LHCN-M2 (cell line): ENCODE measurements at regions not wholly inside any gene's neighbourhood (a gene's known extent, or its start where the extent isn't known, plus 50 kb on each side); places are given as distances from the start of the nearest gene placed in this dataset.
"Not testable (repeated sequence)": the region's sequence is repeated elsewhere in the genome, so short reads cannot be mapped to it uniquely, and the experiment has no call there.

Source experiments
- DNase-seq: peaks from one replicate; pipeline ENCODE4 v3.0.0-alpha.2; 2012; ENCODE audit warnings: low read depth

DNA sequence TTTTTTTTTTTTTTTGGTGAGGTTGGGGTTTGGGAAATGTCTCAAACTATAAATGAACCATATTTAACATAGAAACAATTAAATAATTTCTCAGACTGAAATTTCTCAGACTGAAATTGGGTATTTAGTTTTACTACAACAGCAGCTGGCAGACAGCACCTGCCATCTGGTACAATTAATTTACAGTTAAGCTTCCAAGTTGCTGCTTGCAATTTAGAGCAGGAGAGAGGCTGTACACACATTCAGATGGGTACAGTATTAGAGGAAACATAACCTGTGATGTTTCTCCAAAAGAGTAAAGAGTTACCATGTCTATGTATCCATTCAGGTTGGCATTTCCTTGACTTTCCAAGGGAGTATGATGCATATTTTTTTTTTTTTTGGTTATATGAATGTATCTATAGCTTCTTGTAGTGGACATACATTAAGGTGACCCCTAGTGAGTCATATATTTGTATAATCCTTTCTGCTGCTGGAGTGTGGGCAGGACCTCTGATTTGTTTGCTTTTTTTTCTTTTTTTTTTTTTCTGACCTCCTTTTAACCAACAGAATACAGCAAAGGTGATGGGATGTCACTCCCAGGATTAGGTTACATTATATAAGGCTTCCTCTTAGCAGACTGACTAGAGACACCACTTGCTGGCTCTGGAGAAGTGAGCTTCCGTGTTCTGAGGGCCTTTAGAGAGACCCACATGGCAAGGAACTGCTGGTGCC, 201.7 kb downstream of the PTH2R start:
- no peak for DNase-seq

- no peak for DNase-seq
Measured at GRCh38 chr2:208609166-208609804, 202.7 kb downstream of the PTH2R start.

GRCh38 chr2:208615675-208616074, 209.1 kb downstream of the PTH2R start:
- DNase-seq = not testable (repeated sequence)

DNA sequence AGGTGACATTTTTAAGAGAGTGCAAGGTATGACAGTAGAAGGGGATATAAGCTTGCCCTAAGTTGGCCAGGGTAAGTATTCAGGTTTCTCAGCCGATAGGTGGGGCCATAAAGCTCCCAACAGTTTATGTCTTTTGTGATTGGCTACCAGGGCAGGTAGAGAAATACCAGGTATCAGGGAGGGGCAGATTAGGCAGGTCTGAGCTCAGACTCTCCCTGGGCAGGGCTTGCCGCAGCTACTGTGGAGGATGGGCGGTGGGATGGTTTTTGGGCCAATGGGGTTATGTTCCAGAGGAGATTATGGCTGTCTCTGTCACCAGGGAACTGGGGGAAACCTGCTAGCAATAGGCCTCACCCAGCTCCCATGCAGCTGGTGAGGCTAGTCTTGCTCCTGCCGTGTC, 211.6 kb downstream of the PTH2R start:
- no peak for DNase-seq

DNA sequence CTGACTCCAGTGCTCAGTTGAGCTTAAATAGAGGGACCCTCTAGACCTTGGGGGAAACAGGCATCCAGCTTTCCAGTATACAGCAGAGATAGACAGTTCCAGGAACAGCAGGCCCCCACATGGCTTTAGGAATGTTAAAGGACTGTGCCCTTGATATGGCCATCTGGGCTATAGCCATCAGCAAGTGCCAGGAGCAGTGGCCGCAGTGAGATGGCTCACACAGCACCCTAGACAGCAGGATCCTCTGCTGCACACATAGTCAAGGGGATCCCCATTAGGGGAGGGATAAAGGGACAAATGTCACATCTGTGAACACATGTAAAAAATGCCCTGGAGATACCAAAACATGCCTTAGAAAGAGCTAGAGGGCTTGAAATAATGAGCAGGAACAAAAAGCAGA, 213.4 kb downstream of the PTH2R start:
- no peak for DNase-seq

- DNase-seq = no peak
Measured at GRCh38 chr2:208620487-208620978, 213.9 kb downstream of the PTH2R start.

DNA sequence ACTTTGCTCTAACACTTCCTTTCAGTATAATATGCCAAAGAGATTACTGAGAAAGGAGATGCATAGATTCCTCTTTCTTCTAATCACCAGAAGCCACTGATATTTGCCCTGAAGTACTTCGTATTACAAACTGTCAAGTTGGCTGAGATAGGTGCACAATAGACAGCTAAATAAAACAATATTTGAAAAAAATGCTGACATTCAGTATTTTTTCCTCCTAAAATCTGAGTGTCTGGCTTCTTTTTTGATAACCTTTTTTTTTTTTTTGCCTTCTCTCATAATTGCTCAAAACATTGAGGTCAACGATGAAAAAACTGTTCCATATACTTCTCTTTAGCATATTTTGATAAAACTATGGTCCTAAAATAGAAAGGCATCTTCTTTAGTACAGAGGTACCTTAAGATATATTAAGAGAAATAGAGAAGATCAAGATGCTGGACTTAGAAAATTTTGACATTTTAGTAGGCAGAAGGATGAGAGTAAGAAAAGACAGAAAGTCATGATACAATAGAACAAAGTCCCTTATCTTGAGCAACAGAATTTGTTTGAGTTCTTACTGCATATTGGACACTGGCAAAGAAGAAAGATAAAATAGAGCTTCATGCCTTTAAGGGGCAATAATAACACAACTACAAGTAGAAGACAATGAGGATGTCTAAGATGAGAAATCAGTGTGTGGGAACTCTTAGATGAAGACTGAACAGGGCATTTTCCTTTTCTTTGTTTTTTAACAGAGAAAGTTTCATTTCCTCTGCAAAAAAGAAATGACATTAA, 220.7 kb downstream of the PTH2R start:
- no peak for DNase-seq

DNA sequence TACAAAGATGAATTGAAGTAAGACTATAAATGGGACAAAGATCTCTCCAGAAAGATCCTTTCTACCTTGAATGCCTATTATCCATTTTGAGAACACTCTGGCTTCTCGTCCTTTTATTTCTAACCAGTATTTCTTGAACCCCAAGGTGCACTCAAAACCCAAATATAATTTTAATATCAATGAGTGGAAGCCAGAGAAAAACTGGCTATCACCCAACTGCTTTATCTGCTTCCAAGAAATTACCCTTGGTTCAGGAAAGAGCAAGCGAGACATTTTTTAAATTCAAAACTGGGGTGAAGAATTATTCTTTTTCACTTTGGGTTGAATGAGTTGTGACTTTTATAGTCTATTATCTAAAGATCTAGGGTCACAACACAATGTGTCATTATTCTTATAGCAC, 221.3 kb downstream of the PTH2R start:
- no peak for DNase-seq

DNA sequence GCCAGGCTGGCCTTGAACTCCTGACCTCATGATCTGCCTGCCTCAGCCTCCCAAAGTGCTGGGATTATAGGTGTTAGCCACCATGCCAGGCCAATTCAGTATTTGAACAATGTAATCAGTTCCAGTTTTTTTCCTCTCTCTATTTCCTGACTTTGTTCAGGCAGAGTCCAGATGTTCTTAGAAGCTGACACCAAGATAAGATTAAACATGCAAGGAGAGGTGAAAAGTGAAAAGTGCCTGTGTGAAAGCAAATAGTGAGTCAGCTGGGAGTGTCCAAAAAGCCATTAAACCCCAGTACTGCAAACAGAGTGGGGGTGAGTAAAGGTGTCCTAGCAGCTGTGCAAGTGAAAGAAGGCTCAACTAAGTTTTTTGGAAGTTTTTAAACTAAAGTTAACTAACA, 231.5 kb downstream of the PTH2R start:
- no peak for DNase-seq

- DNase-seq = no peak
Measured at GRCh38 chr2:208642125-208642779, 235.7 kb downstream of the PTH2R start.

DNA sequence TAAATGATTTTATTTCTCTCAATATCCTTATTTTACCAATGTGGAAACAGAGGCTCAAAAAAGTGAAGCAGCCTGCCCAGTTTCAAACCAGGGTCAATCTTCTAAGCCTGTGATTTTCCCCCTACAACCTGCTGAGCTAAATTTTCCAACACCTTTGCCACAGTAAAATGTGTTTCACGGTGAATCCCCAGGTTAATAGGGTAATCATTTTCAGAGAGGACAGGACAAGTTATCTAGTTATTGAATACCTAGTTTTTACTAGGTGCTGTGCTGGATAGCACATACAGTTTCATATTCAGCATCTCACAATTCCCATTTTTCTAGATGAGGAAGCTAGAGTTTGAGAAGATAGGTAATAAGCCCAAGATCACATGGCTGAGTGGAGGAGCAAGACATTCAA, 236.6 kb downstream of the PTH2R start:
- DNase-seq = no peak

- DNase-seq = no peak
Measured at GRCh38 chr2:208645226-208645625, 238.6 kb downstream of the PTH2R start.

GRCh38 chr2:208648368-208648767, 241.8 kb downstream of the PTH2R start:
- DNase-seq = no peak

DNA sequence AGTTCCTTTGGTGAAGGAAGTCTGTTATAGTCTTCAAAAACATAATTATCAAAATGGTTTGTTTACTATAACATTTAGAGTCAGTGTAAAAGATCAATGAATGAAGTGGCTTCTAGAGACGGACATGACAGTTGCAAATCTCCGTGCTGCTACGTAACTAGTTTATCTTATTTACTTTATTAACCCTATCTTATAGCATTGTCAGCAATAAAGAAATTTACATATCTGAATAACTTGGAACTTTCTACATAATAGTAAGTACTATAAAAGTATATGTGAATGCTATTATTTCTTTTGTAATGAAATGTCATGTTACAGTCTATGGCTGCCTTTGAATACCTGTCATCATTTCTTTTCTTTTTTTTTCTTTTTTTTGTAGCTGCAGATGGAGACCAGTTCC, 246.8 kb downstream of the PTH2R start:
- DNase-seq = no peak

- no peak for DNase-seq
Measured at GRCh38 chr2:208654056-208654455, 247.5 kb downstream of the PTH2R start.

DNA sequence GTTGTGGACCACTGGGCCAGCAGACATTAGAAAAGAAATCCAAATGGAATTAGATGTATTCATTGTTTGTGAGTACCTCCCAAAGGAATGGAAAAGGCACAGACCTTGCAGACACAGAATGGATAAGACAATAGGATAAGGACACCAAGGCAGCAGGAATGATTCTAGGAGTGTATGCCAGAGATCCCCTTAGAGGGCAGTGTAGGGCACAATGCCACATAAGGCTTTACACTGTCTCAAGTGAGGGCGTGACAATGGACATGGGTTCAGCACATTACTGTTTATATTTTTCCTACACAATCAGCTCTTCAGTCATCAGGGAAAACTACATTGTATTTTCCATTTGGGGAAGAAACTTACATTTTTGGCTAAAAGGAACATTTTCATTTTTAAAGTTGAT, 250.9 kb downstream of the PTH2R start:
- DNase-seq = no peak

GRCh38 chr2:208669394-208669793, 262.8 kb downstream of the PTH2R start:
- no peak for DNase-seq

DNA sequence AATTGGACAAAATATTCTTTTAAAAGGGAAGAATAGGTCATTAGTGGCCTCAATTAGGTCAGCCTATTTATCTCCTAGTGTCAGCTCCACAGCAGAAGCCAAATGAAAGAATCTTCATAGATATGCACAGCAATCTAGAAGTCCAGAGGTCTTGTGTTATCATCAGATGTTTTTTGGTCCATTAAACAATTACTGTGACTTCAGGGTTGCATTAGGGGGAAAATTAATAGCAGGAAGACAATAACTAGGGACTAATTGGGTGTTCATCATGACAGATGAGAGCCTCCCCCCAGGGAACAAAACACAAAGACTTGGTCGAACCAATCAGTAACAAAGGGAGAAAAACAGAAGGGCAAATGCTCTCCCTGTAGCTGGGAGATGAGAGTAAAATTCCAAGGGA, 264.7 kb downstream of the PTH2R start:
- DNase-seq = no peak

GRCh38 chr2:208671886-208672680, 265.5 kb downstream of the PTH2R start:
- no peak for DNase-seq

GRCh38 chr2:208673631-208674030, 267.0 kb downstream of the PTH2R start:
- no peak for DNase-seq

DNA sequence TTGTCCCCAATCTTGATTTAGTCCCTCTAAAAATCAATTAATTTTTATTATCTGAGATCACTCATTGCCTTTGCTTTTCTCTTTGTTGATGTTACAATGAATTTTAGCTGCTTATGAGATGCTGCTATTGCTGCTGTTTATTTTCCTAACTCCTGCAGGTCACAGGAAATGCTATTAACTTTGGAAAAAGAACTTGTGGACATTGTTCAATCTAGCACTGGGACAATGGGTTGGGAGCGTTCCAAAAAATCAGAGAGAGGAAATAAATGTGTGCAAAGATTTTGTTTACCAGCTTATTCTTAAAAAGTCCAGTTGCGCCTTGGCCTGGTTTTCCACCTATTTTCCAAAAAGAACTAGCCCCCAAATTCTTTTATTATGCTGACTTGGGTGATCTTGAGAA, 268.3 kb downstream of the PTH2R start:
- DNase-seq = no peak
